H1 (cell line): ENCODE measurements at regions not wholly inside any gene's neighbourhood (a gene's known extent, or its start where the extent isn't known, plus 50 kb on each side); places are given as distances from the start of the nearest gene placed in this dataset.

ENCODE experiments used
- BCL11A ChIP-seq, 2 experiments: IDR thresholded peaks; one replicate each; pipeline ENCODE4 v1.6.1; 2011; ENCODE audit warnings: low read depth in 2 of 2, low read length in 2 of 2, mild to moderate bottlenecking in 2 of 2
- CHD7 ChIP-seq: fragments of 300-600 bp; sonication (generic); IDR thresholded peaks from 2 replicates; pipeline ENCODE4 v1.7.1; 2012; ENCODE audit warnings: low read length, moderate library complexity, mild to moderate bottlenecking, inconsistent platforms; ENCODE audit not compliant: insufficient replicate concordance
- POU5F1 ChIP-seq: IDR thresholded peaks from 2 replicates; pipeline ENCODE4 v1.6.1; 2011; ENCODE audit warnings: low read depth, mild to moderate bottlenecking, low read length, moderate library complexity
- SRF ChIP-seq: IDR thresholded peaks from 2 replicates; pipeline ENCODE4 v1.6.1; 2011; ENCODE audit warnings: mild to moderate bottlenecking, low read depth, low read length, moderate library complexity

GRCh38 chr11:62073061-62073460 lies 50.8 kb upstream of the INCENP start (continued):
- no peak for TF ChIP-seq CHD7
- TF ChIP-seq BCL11A (IDR thresholded peaks at IDR 0.05; ENCODE audit: low read depth in 2 of 2, low read length in 2 of 2), result no peak
- TF ChIP-seq POU5F1, result no peak
- TF ChIP-seq SRF, result no peak
- TF ChIP-seq, all 59 proteins: peak for 0
